Psoas muscle (tissue), 7 donors: ENCODE measurements at regions not wholly inside any gene's neighbourhood (a gene's known extent, or its start where the extent isn't known, plus 50 kb on each side); places are given as distances from the start of the nearest gene placed in this dataset.

ENCODE experiments used
- ATAC-seq, 4 donors: fragments of 200-7000 bp; cut with Tn5 transposase; one replicate each; pipeline ENCODE4 v1.9.1; 2020; ENCODE audit warnings: moderate library complexity in 3 of 4, mild to moderate bottlenecking in 2 of 4
- DNase-seq, 2 donors: peaks; one replicate each; pipeline ENCODE4 v3.0.0-alpha.2; 2020
- H3K27ac ChIP-seq: fragments of 200-600 bp; one replicate; pipeline ENCODE4 v1.8.0; 2022
- H3K27me3 ChIP-seq, 3 donors: fragments of 200-600 bp in 1 of 3; one replicate each; pipeline versions ENCODE4 v1.6.1 to v1.8.0; 2013 to 2022; ENCODE audit warnings: low read length in 2 of 3, mild to moderate bottlenecking in 2 of 3, moderate library complexity in 1 of 3; ENCODE audit not compliant: insufficient read depth in 3 of 3
- H3K36me3 ChIP-seq, 2 donors: fragments of 200-600 bp in 1 of 2; one replicate each; pipeline versions ENCODE4 v1.6.1 to v1.8.0; 2013 to 2022; ENCODE audit warnings: low read depth in 1 of 2, mild to moderate bottlenecking in 1 of 2, moderate library complexity in 1 of 2; ENCODE audit not compliant: insufficient read depth in 1 of 2
- H3K4me1 ChIP-seq: fragments of 200-600 bp; one replicate; pipeline ENCODE4 v1.8.0; 2022
- H3K4me3 ChIP-seq: fragments of 200-600 bp; one replicate; pipeline ENCODE4 v1.8.0; 2022; ENCODE audit warnings: mild to moderate bottlenecking
- H3K9me3 ChIP-seq: fragments of 200-600 bp; one replicate; pipeline ENCODE4 v1.8.0; 2022
- WGBS, 3 donors: extraction: QIAGEN DNeasy Blood & Tissue Kit; methylation state at CpG; one replicate each; pipeline versions ENCODE4 v1.1.6 to v1.1.7; 2013; 5-methylcytosine and 5-hydroxymethylcytosine counted together
- intact Hi-C, 2 donors: fragments of 100-400 bp; cut with DNase I; formaldehyde crosslinking; loops; one replicate each; pipeline versions ENCODE4 v1.11.0 to v1.14.2; 2022
- TF ChIP-seq, protein P1 (sequence below): fragments of 200-600 bp; IDR thresholded peaks from one replicate; pipeline ENCODE4 v1.8.0; 2022; ENCODE audit warnings: antibody characterized with exemption
- donor health status: healthy with polysubstance abuse.
- donor health status: DM: no; HTN: no; CAD: no; lungs with moderate emphysema.
- donor health status: Bipolar disorder and iron deficiency.
- donor health status: healthy.
- donor health status: DM: yes; HTN: yes; CAD: no.
- donor health status: DM: no; HTN: no; CAD: no.
- donor health status: DM: yes; HTN: yes; CAD: no.

DNA sequence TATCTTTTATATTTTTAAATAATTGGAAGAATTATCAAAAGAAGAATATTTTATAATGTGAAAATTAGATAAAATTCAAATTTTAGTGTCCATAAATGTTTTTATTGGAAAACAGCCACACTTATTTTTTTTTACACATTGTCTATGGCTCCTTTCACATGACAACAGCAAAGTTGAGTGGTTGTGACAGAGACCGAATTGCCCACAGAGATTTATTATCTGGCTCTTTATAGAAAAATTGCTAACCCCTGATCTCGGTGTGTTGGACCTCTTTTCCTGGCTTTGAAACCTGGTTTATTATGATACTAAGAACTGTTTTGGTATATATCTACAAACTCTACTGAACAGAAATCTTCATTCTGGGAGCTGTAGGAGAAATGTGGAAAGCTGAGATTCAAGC is 269.1 kb upstream of the UMPS start:
- Histone ChIP-seq H3K27me3 (no peaks in the 10 kb centered on the region), H3K9me3 (no peaks in the 10 kb centered on the region), H3K4me3 (no peak overlapping the region), H3K27ac (no peak overlapping the region), H3K4me1 (no peaks in the 10 kb centered on the region), H3K36me3 (peaks cover 0 to 13% of the 10 kb centered on the region in 2 donors)
- intact Hi-C loops: loop anchor here in 1 of 2 donors (10.0 kb wide), 1 partner anchor 106 kb away; no protein-coding TSS in a partner anchor
- DNase-seq: no peak
- WGBS, 3 donors: 83 to 87% (median 85%) methylated on average over 2 of the region's 2 CpGs
- no peak for ATAC-seq
- TF ChIP-seq, protein P1, sequence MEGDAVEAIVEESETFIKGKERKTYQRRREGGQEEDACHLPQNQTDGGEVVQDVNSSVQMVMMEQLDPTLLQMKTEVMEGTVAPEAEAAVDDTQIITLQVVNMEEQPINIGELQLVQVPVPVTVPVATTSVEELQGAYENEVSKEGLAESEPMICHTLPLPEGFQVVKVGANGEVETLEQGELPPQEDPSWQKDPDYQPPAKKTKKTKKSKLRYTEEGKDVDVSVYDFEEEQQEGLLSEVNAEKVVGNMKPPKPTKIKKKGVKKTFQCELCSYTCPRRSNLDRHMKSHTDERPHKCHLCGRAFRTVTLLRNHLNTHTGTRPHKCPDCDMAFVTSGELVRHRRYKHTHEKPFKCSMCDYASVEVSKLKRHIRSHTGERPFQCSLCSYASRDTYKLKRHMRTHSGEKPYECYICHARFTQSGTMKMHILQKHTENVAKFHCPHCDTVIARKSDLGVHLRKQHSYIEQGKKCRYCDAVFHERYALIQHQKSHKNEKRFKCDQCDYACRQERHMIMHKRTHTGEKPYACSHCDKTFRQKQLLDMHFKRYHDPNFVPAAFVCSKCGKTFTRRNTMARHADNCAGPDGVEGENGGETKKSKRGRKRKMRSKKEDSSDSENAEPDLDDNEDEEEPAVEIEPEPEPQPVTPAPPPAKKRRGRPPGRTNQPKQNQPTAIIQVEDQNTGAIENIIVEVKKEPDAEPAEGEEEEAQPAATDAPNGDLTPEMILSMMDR: no peak

DNA sequence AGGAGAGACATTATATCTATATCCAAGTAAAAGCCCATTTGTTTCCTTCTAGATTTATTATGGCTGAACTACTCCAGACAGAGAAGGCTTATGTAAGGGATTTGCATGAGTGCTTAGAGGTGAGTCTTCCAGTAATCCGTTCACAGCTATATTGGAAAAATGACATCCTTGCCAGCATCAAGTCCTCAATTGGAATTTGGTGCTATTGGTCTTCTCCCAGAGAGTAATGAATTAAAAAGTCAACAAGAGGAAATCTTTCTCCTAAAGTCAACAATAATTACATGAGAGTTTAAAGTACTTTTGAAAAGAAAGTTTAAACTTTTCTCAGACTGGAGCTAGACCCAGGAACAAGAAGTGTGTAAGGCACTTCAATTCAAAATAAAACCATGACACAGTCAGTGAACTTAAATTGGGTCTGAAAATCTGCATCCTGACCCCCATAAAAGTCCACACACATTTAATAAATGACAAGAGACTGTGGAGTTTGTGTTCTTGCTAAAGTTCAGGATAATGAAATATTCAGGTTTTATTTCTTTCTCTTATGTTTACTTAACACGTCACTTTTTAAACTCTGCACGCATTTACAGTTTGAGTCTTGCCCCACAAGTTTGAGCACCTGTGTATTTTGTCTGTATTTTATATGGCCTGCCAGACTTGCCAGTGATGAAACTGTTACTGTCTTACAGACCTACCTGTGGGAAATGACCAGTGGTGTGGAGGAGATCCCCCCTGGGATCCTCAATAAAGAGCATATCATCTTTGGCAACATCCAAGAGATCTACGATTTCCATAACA is 268.2 kb upstream of the UMPS start:
- H3K4me1 ChIP-seq: no peaks in the 10 kb centered on the region
- TF ChIP-seq, protein P1: no peak
- no peak overlapping the region for H3K4me3 ChIP-seq
- H3K27ac ChIP-seq: no peak overlapping the region
- no peaks in the 10 kb centered on the region for H3K27me3 ChIP-seq
- intact Hi-C loops: loop anchor here in 1 of 2 donors (10.0 kb wide), 1 partner anchor 107 kb away; no protein-coding TSS in a partner anchor
- ATAC-seq (no peak), DNase-seq (no peak)
- H3K36me3 ChIP-seq: peaks cover 0 to 13% of the 10 kb centered on the region in 2 donors
- 78 to 83% (median 78%) methylated on average over 4 of the region's 4 CpGs for WGBS, 3 donors
- no peaks in the 10 kb centered on the region for H3K9me3 ChIP-seq

DNA sequence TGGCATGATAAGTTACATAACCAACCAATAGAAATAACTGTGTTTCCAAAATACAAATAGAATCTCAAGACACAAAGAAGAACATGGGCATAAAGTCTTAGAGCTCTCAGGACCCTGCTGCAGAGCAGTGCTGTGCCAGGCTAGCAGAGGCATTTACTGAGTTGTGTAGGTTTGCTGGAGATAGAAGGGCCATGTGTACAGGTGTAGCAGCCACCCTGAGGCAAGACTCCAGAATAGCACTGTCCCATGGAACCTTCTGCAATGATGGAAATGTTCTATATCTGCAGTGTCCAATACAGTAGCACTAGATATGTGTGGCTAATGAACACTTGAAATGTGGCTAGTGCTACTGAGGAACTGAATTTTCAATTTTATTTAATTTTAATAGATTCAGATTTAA is 267.0 kb upstream of the UMPS start:
- Histone ChIP-seq H3K27ac (no peak overlapping the region), H3K36me3 (peaks cover 0 to 13% of the 10 kb centered on the region in 2 donors), H3K27me3 (no peaks in the 10 kb centered on the region), H3K4me3 (no peak overlapping the region), H3K4me1 (no peaks in the 10 kb centered on the region), H3K9me3 (no peaks in the 10 kb centered on the region)
- intact Hi-C loops: loop anchor here in 1 of 2 donors (10.0 kb wide), 1 partner anchor 108 kb away; no protein-coding TSS in a partner anchor
- TF ChIP-seq, protein P1: no peak
- ATAC-seq (no peak), DNase-seq (no peak)

DNA sequence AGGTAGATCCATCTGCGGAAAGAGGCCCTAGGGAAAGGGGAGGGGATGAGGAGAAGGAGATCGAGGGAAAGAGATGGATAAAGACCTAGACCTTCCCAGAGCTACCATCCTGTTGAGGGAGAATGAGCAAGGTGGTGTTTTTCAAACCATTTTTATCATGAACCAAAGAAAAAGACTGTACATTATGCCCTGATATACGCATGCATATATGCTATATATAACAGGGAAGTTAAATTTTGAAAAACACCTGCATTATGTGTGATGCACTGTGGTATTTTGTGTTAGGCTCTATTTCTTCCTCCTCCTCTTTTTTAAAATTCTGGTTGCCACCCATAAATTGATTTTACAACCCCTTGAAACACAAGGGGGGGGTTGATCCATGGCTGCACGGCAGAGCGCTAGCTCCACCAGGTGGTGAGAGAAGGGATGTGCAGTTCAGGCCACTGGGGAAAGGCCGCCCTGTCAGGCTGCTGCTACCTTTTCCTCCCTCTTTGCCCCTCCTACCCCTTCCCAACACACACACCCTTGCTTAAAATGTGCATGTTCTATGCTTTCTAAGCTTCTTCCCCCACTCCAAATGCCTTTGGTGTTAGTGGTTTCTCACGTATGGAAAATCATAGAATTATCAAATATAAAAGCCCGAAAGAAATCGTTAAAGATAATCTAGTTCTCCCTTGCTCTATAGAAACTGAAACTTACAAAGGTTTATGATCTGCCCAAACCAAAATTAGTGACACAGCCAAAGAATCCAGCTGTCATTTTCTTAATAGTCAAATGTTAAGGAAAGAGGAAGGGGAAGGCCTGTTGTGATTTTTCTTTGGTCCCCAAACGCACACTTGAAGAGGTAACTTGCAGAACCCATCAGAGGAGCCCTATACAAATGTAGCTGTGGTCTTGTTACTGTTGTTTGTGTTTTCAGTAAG is 262.0 kb upstream of the UMPS start:
- H3K36me3 ChIP-seq: peaks cover 0 to 9% of the 10 kb centered on the region in 2 donors
- DNase-seq (peak in 1 of 2 donors; percentile 64), ATAC-seq (peak in 3 of 4 donors; percentile 68 to 76 (median 74))
- H3K4me1 ChIP-seq: no peaks in the 10 kb centered on the region
- TF ChIP-seq, protein P1: peak; percentile 87
- H3K9me3 ChIP-seq: no peaks in the 10 kb centered on the region
- H3K4me3 ChIP-seq: no peak overlapping the region
- no peaks in the 10 kb centered on the region for H3K27me3 ChIP-seq
- intact Hi-C loops: loop anchor here (5.0 to 10.0 kb wide), 4 partner anchors 113 to 451 kb away; no protein-coding TSS in a partner anchor
- H3K27ac ChIP-seq: no peak overlapping the region
- WGBS, 3 donors: 70 to 74% (median 72%) methylated on average over 10 of the region's 10 CpGs
